HG02973 (cell line): ENCODE measurements at regions not wholly inside any gene's neighbourhood (a gene's known extent, or its start where the extent isn't known, plus 50 kb on each side); places are given as distances from the start of the nearest gene placed in this dataset.
A peak's percentile ranks its signal among the peaks of the same experiment; 100 is the strongest.

Source experiments
- ATAC-seq: cut with Tn5 transposase; IDR thresholded peaks from one replicate; pipeline ENCODE4 v1.9.1; 2021; ENCODE audit warnings: moderate library complexity; ENCODE audit not compliant: unreplicated experiment

GRCh38 chr1:65670518-65670917 is 122.2 kb upstream of the PDE4B start:
- no peak for ATAC-seq

DNA sequence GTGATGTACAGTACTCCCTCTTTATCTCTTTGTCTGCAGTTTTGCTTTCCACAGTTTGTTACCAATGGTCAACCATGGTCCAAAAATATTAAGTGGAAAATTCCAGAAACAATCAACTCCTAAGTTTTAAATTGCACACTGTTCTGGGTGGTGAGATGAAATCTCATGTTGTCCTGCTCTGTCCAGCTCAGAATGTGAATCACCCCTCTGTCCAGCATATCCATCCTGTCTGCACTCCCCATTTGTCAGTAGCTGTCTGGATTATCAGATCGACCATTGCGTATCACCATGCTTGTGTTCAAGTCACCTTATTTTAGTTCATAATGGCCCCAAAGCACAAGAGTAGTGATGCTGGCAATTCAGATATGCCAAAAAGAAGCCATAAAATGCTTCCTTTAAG is 118.2 kb upstream of the PDE4B start:
- ATAC-seq: no peak

- no peak for ATAC-seq
Observed at GRCh38 chr1:65679773-65680172, 112.9 kb upstream of the PDE4B start.

DNA sequence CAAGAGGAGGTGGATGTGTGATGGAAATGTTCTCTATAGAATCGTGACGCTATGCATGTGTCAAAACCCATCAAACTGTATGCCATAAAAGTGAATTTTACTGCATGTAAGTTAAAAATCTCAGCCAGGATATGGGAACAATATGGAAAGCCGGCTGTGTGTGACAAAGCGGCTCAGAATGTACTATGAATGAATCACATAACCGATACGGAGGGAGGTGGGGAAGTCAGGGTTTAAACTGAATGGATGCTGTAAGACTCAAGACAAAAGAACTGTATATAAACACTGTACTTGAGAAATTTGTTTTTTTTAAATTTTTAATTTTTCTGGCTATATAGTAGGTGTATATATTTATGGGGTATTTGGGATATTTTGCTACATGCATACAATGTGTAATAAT is 111.6 kb upstream of the PDE4B start:
- no peak for ATAC-seq

DNA sequence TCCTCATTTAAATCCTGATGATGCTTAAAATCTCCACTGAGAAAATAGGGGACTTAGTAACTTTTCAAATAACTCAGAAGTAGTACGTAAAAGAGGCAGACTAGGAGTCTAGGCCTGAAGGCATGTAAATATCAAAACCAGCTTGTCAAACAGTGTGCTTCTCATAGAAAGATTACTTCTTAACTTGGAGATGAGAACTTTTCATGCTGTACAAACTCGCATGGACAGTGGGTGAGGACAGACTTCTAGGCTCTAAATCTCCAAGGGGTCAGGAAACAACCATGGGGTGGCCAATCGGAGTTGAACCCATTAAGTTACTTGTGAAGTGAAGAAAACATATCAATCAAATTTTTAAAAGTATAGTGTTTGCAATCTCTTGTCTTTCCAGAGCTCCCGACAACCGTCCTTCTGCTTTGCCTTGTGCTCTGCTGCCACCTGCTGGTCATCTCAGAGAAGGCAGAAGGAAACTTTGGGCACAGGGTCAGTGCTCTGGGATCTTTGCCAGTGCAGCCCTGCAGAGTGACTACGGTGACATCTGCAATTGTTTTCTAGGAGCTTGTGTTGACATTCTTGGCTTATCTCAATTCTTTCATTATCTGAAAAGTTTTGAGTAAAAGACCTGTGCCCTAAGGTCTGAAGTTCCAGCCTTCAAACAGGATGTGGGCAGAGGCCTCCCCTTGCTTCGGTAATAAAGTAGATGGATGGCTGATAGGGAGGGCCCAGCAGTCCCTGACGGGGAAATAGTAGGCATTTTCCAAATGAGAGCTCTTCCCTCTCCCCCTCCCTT is 105.1 kb upstream of the PDE4B start:
- ATAC-seq: peak; percentile 94

GRCh38 chr1:65688215-65688566 is 104.5 kb upstream of the PDE4B start:
- no peak for ATAC-seq

DNA sequence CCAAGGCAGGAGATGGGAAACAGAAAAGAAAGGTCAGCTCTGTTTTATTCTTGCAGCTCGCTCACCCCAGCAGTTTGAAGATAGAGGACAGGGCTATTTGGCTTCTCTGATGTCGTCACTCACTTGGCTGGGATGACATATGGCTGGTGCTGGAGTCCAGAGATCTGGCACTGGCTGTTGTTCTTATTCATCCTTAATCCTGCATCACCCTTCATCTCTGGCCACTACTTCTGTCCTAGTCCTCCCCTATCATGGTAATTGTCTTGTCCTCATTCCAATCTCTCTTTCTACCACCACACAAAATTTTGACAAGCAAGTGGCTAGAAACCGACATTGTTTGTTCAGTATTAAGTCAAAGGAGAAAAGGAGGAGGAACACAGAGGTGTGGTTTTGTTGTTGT is 103.8 kb upstream of the PDE4B start:
- no peak for ATAC-seq

- no peak for ATAC-seq
Observed at GRCh38 chr1:65691152-65691900, 101.4 kb upstream of the PDE4B start.

GRCh38 chr1:65691972-65692371 is 100.7 kb upstream of the PDE4B start:
- no peak for ATAC-seq

- ATAC-seq: no peak
Observed at GRCh38 chr1:65694126-65694525, 98.6 kb upstream of the PDE4B start.

- no peak for ATAC-seq
Observed at GRCh38 chr1:65694933-65695332, 97.8 kb upstream of the PDE4B start.

DNA sequence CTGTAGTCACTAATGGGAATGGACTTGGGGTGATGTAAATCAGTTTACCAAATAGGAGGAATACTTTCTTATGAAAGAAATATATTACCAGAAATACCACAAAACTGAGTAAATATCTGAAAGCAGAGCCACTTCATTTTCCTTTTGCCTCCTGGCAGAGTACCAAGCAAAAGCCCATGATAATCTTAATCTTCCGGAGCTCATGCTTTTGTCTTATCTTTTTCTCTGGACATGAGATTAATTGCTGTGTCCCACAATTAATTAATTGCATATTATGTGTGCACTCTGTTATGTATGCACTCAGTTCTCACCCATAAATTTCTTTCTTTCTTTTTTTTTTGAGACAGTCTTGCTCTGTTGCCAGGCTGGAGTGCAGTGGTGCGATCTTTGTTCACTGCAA is 94.1 kb upstream of the PDE4B start:
- ATAC-seq: no peak

GRCh38 chr1:65703853-65704252 is 88.8 kb upstream of the PDE4B start:
- ATAC-seq: peak; percentile 65

GRCh38 chr1:65704318-65704717 is 88.4 kb upstream of the PDE4B start:
- ATAC-seq: no peak

DNA sequence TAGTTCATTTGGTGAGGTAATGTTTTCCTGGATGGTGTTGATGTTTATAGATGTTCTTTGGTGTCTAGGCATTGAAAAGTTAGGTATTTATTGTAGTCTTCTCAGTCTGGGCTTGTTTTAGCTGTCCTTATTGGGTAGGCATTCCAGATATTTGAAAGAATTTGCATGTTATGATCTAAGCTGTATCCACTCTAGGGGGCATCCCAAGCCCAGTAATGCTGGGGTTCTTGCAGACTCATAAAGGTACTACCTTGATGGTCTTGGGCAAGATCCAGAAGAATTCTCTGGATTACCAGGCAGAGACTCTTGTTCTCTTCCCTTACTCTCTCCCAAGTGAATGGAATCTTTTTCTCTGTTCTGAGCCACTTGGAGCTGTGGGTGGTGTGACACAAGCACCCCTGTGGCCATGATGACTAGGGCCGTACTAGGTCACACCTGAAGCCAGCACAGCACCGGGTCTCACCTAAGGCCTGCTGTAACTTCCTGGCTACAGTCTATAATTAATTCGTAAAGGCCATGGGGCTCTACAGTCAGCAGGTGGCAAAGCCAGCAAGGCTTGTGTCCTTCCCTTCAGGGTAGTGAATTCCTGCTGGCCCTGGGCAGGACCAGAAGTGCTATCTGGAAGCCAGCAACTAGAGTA is 74.8 kb upstream of the PDE4B start:
- no peak for ATAC-seq

- ATAC-seq: no peak
Observed at GRCh38 chr1:65719391-65719790, 73.3 kb upstream of the PDE4B start.

DNA sequence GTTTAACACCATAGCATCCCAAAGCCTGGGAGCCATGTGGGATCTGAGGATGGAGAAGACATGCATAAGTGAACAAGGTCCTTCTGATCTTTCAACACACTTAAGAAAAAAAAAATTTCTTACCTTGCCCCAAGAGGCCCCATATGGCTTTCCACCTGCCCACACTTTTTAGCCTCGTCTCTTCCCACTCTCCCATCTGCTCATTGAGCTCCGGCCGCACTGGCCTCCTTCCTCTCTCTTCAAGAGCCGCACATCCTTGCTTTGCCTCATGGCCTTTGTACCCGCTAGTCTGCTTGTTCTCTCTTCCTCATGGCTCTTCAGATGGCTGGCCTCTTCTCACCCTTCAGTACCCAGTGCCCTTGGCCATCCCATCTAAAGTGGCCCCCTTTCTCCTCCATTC is 70.2 kb upstream of the PDE4B start:
- ATAC-seq: no peak

DNA sequence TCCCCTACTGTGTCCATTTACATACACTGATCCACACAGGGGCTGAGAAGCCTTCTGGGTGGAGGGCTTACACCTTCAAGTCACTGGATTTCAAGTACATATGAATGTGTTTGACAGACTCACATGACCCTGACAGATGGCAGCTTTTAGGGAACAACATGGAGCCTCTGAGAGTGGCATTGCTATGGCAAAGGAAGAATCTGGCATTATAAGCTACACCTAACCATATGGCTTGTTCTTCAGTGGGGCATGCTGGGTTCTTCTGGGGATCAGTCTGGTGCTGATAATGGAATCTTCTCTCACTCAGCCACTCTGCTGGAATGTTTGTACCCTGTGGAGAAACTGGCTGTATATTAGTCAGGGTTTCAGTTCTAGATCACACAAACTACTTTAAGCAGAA is 68.5 kb upstream of the PDE4B start:
- no peak for ATAC-seq

DNA sequence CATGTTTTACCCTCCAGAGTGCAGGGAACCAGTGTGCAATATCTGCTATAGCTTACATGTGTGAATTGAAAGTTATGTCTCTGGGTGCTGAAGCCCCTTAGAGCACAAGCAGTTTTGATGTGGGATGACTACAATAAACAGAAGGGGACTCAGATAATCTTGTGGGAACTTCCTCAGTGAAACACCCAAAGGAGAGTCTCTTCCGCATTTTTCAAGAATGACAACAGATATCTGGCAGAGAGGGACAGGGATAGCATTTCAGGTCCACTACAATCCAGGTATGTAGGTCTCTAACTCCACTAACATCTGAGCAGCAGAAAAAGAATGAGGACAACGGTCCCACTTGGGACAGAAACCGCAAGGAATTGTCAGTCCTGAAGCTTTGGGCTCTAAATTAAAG is 67.6 kb upstream of the PDE4B start:
- no peak for ATAC-seq

- no peak for ATAC-seq
Observed at GRCh38 chr1:65728504-65728903, 64.2 kb upstream of the PDE4B start.

- ATAC-seq: no peak
Observed at GRCh38 chr1:65729259-65729658, 63.4 kb upstream of the PDE4B start.

GRCh38 chr1:65734979-65735378 is 57.7 kb upstream of the PDE4B start:
- no peak for ATAC-seq
